ENCODE measurements at regions not wholly inside any gene's neighbourhood (a gene's known extent, or its start where the extent isn't known, plus 50 kb on each side); places are given as distances from the start of the nearest gene placed in this dataset.

GRCh38 chr9:28692012-28692411, 1118.7 kb upstream of the C9orf72 start:
- Histone ChIP-seq H3K27me3 (replicated peaks; ENCODE audit: control insufficient read depth, insufficient read depth, low read length) (no peaks in the 10 kb centered on the region), H3K4me1 (ENCODE audit: control insufficient read depth, insufficient read depth, low read length) (no peaks in the 10 kb centered on the region), H3K4me3 (ENCODE audit: low read length) (no peak overlapping the region), H3K9ac (ENCODE audit: low read length) (no peak overlapping the region), H3K36me3 (ENCODE audit: control insufficient read depth, insufficient read depth, low read length, severe bottlenecking) (no peaks in the 10 kb centered on the region), H3K9me3 (ENCODE audit: control insufficient read depth, low read length) (no peaks in the 10 kb centered on the region)
- no peak for DNase-seq (ENCODE audit: low read depth)

DNA sequence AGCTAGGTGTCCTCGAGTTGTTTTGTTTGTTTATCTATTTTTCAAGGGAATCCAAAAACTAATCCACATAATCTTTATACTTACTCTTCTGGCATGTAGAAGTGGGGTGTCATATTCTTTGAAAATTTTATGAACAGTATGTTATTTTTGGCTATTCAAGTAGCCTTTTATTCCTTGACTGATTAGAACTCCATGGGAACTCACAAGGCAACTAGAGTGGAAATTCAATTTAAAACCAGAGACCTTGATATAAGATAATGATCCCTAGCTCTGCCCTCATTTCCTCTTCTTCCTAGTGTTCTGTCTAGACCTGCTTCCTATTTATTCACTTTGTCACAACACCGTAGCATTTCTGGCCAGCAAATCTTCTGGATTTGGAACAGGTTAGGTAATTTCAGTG, 1123.7 kb upstream of the C9orf72 start:
- no peaks in the 10 kb centered on the region for H3K36me3 ChIP-seq (ENCODE audit: control insufficient read depth, insufficient read depth, low read length, severe bottlenecking)
- no peak overlapping the region for H3K9ac ChIP-seq (ENCODE audit: low read length)
- H3K4me1 ChIP-seq (ENCODE audit: control insufficient read depth, insufficient read depth, low read length): no peaks in the 10 kb centered on the region
- peaks cover 15% of the 10 kb centered on the region for H3K9me3 ChIP-seq (ENCODE audit: control insufficient read depth, low read length)
- no peaks in the 10 kb centered on the region for H3K27me3 ChIP-seq (replicated peaks; ENCODE audit: control insufficient read depth, insufficient read depth, low read length)
- no peak overlapping the region for H3K4me3 ChIP-seq (ENCODE audit: low read length)
- DNase-seq (ENCODE audit: low read depth): no peak

GRCh38 chr9:28699632-28700031, 1126.4 kb upstream of the C9orf72 start:
- Histone ChIP-seq H3K4me1 (ENCODE audit: control insufficient read depth, insufficient read depth, low read length) (no peaks in the 10 kb centered on the region), H3K9me3 (ENCODE audit: control insufficient read depth, low read length) (peaks cover 18% of the 10 kb centered on the region), H3K36me3 (ENCODE audit: control insufficient read depth, insufficient read depth, low read length, severe bottlenecking) (no peaks in the 10 kb centered on the region), H3K4me3 (ENCODE audit: low read length) (no peak overlapping the region), H3K9ac (ENCODE audit: low read length) (no peak overlapping the region), H3K27me3 (replicated peaks; ENCODE audit: control insufficient read depth, insufficient read depth, low read length) (no peaks in the 10 kb centered on the region)
- DNase-seq (ENCODE audit: low read depth): no peak

DNA sequence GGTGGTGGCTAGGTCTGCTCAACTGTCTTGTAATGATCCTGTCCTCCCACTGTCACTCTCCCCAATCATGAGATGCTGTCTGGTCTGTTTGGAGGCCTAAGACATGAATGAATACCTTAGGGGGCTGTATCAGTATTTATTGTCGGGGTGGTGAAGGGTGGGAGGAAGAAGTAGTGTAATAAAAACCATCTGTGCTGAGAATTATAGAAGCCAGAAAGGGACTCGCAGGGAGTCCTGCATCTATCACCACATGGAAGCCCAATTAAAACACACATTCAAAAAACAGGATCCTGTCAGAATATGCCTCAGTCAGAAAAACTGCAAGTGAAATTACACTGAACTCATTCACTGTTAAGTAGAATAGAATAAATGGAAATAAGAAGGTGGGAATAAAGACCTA, 1134.3 kb upstream of the C9orf72 start:
- no peaks in the 10 kb centered on the region for H3K4me1 ChIP-seq (ENCODE audit: control insufficient read depth, insufficient read depth, low read length)
- H3K27me3 ChIP-seq (replicated peaks; ENCODE audit: control insufficient read depth, insufficient read depth, low read length): no peaks in the 10 kb centered on the region
- no peak overlapping the region for H3K9ac ChIP-seq (ENCODE audit: low read length)
- DNase-seq (ENCODE audit: low read depth): no peak
- no peak overlapping the region for H3K4me3 ChIP-seq (ENCODE audit: low read length)
- H3K36me3 ChIP-seq (ENCODE audit: control insufficient read depth, insufficient read depth, low read length, severe bottlenecking): no peaks in the 10 kb centered on the region
- no peaks in the 10 kb centered on the region for H3K9me3 ChIP-seq (ENCODE audit: control insufficient read depth, low read length)

DNA sequence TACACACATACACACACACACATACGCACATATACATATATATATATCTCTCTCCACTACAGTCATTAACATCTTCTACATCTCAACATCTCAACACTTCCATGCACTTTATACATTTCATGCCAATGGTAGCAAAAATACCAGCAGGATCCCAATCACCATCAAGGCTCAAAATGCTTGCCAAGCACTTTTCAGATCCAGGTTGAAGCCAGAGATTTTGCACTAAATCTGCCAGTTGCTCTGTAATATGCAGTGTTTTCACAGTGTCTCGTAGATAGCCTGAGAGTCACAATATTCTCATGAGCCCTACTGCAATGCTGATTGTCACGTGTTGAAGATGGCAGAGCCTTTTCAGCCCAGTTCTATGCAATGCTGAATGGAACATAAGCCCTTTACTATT, 1140.9 kb upstream of the C9orf72 start:
- Histone ChIP-seq H3K27me3 (replicated peaks; ENCODE audit: control insufficient read depth, insufficient read depth, low read length) (no peaks in the 10 kb centered on the region), H3K4me1 (ENCODE audit: control insufficient read depth, insufficient read depth, low read length) (no peaks in the 10 kb centered on the region)

GRCh38 chr9:28718226-28718625, 1144.9 kb upstream of the C9orf72 start:
- Histone ChIP-seq H3K27me3 (replicated peaks; ENCODE audit: control insufficient read depth, insufficient read depth, low read length) (no peaks in the 10 kb centered on the region), H3K9me3 (ENCODE audit: control insufficient read depth, low read length) (no peaks in the 10 kb centered on the region), H3K36me3 (ENCODE audit: control insufficient read depth, insufficient read depth, low read length, severe bottlenecking) (no peaks in the 10 kb centered on the region), H3K4me1 (ENCODE audit: control insufficient read depth, insufficient read depth, low read length) (no peaks in the 10 kb centered on the region), H3K9ac (ENCODE audit: low read length) (no peak overlapping the region), H3K4me3 (ENCODE audit: low read length) (no peak overlapping the region)
- no peak for DNase-seq (ENCODE audit: low read depth)

More for the DNA sequence above, 1140.9 kb upstream of the C9orf72 start:
- Histone ChIP-seq H3K9me3 (ENCODE audit: control insufficient read depth, low read length) (no peaks in the 10 kb centered on the region), H3K9ac (ENCODE audit: low read length) (no peak overlapping the region), H3K36me3 (ENCODE audit: control insufficient read depth, insufficient read depth, low read length, severe bottlenecking) (no peaks in the 10 kb centered on the region), H3K4me3 (ENCODE audit: low read length) (no peak overlapping the region)
- no peak for DNase-seq (ENCODE audit: low read depth)

- no peak for DNase-seq (ENCODE audit: low read depth)
- no peaks in the 10 kb centered on the region for H3K9me3 ChIP-seq (ENCODE audit: control insufficient read depth, low read length)
- H3K4me1 ChIP-seq (ENCODE audit: control insufficient read depth, insufficient read depth, low read length): no peaks in the 10 kb centered on the region
- no peaks in the 10 kb centered on the region for H3K27me3 ChIP-seq (replicated peaks; ENCODE audit: control insufficient read depth, insufficient read depth, low read length)
- no peak overlapping the region for H3K9ac ChIP-seq (ENCODE audit: low read length)
- no peak overlapping the region for H3K4me3 ChIP-seq (ENCODE audit: low read length)
- H3K36me3 ChIP-seq (ENCODE audit: control insufficient read depth, insufficient read depth, low read length, severe bottlenecking): no peaks in the 10 kb centered on the region
These were observed 1147.5 kb upstream of the C9orf72 start for GRCh38 chr9:28720746-28721145.

GRCh38 chr9:28730111-28730510, 1156.8 kb upstream of the C9orf72 start:
- no peaks in the 10 kb centered on the region for H3K27me3 ChIP-seq (replicated peaks; ENCODE audit: control insufficient read depth, insufficient read depth, low read length)
- no peak for DNase-seq (ENCODE audit: low read depth)
- H3K9ac ChIP-seq (ENCODE audit: low read length): no peak overlapping the region
- H3K9me3 ChIP-seq (ENCODE audit: control insufficient read depth, low read length): no peaks in the 10 kb centered on the region
- no peak overlapping the region for H3K4me3 ChIP-seq (ENCODE audit: low read length)
- H3K4me1 ChIP-seq (ENCODE audit: control insufficient read depth, insufficient read depth, low read length): no peaks in the 10 kb centered on the region
- no peaks in the 10 kb centered on the region for H3K36me3 ChIP-seq (ENCODE audit: control insufficient read depth, insufficient read depth, low read length, severe bottlenecking)

DNA sequence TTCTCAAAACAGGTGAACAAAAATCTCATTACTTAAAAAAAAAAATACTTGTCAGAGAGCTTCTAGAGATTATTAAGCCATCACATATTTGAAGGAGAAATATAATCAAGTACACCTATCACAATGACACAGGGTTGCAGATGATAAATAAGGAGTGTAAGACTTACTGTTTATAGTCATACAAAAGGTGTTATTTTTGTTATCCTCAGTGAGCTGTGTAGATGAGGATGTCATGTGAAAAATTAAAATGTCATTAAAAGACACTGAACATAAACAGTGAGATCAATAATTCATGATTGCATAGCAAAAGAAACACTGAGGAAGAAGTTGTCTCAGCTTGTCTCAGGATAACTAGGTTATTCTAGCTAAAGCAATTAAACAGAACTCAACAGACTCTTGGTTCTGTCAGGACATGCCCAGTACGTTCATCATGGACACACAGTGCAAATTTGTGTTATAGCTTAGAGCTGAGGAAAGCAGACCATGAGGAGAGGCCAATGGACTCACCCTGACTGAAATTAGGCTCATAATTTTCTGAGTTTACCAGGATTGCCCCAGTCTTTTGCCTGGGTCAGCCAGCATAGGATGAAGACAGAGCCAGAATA, 1162.6 kb upstream of the C9orf72 start:
- no peak overlapping the region for H3K9ac ChIP-seq (ENCODE audit: low read length)
- H3K9me3 ChIP-seq (ENCODE audit: control insufficient read depth, low read length): no peaks in the 10 kb centered on the region
- DNase-seq (ENCODE audit: low read depth): no peak
- H3K4me1 ChIP-seq (ENCODE audit: control insufficient read depth, insufficient read depth, low read length): no peaks in the 10 kb centered on the region
- H3K27me3 ChIP-seq (replicated peaks; ENCODE audit: control insufficient read depth, insufficient read depth, low read length): no peaks in the 10 kb centered on the region
- H3K4me3 ChIP-seq (ENCODE audit: low read length): no peak overlapping the region
- no peaks in the 10 kb centered on the region for H3K36me3 ChIP-seq (ENCODE audit: control insufficient read depth, insufficient read depth, low read length, severe bottlenecking)

DNA sequence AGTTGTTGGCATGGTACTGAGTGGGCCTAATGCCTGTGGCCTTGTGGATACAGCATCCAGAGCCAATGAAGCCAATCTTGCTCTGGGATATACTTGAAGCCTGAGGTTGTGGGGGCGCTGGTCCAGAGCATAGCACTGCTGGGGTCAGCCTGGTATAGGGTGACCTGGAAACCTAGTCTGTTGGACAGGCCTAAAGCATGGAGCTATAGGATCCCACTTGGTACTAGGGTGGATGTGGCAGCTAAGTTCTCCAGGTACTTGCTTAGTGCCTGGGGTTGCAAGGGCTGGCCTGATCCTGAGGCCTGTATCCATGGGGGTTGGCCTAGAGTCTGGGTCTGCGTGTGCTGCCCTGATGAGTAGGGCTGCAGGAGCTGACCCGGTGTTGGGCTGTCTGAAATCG, 1168.2 kb upstream of the C9orf72 start:
- no peak overlapping the region for H3K9ac ChIP-seq (ENCODE audit: low read length)
- H3K36me3 ChIP-seq (ENCODE audit: control insufficient read depth, insufficient read depth, low read length, severe bottlenecking): no peaks in the 10 kb centered on the region
- no peak overlapping the region for H3K4me3 ChIP-seq (ENCODE audit: low read length)
- no peaks in the 10 kb centered on the region for H3K4me1 ChIP-seq (ENCODE audit: control insufficient read depth, insufficient read depth, low read length)
- no peaks in the 10 kb centered on the region for H3K27me3 ChIP-seq (replicated peaks; ENCODE audit: control insufficient read depth, insufficient read depth, low read length)
- H3K9me3 ChIP-seq (ENCODE audit: control insufficient read depth, low read length): peaks cover 6% of the 10 kb centered on the region
- DNase-seq (ENCODE audit: low read depth): no peak

- Histone ChIP-seq H3K4me3 (ENCODE audit: low read length) (no peak overlapping the region), H3K36me3 (ENCODE audit: control insufficient read depth, insufficient read depth, low read length, severe bottlenecking) (no peaks in the 10 kb centered on the region), H3K9ac (ENCODE audit: low read length) (no peak overlapping the region), H3K9me3 (ENCODE audit: control insufficient read depth, low read length) (peaks cover 6% of the 10 kb centered on the region), H3K4me1 (ENCODE audit: control insufficient read depth, insufficient read depth, low read length) (no peaks in the 10 kb centered on the region), H3K27me3 (replicated peaks; ENCODE audit: control insufficient read depth, insufficient read depth, low read length) (no peaks in the 10 kb centered on the region)
- no peak for DNase-seq (ENCODE audit: low read depth)
These were observed 1174.2 kb upstream of the C9orf72 start for GRCh38 chr9:28747351-28747985.

DNA sequence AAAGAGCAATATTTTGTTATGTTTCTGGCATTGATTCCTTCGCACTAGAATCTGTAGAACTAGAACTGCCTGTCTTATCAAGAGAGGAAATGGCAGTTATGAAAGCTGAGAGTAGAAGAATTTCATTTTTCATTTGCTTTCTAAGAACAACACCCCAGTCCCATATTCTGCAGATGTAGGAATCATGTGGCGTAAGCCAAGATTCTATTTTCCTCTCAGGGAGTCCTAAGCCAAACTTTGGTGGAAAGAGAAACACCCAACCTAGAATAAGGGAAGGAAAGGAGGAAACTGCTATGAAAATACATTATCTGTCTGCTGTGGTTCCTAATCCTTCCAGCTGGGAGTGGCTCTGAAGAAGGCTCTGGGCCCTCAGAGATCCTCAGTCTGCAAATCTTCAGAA, 1176.9 kb upstream of the C9orf72 start:
- no peaks in the 10 kb centered on the region for H3K36me3 ChIP-seq (ENCODE audit: control insufficient read depth, insufficient read depth, low read length, severe bottlenecking)
- no peaks in the 10 kb centered on the region for H3K4me1 ChIP-seq (ENCODE audit: control insufficient read depth, insufficient read depth, low read length)
- DNase-seq (ENCODE audit: low read depth): no peak
- H3K27me3 ChIP-seq (replicated peaks; ENCODE audit: control insufficient read depth, insufficient read depth, low read length): no peaks in the 10 kb centered on the region
- H3K9ac ChIP-seq (ENCODE audit: low read length): no peak overlapping the region
- no peaks in the 10 kb centered on the region for H3K9me3 ChIP-seq (ENCODE audit: control insufficient read depth, low read length)
- H3K4me3 ChIP-seq (ENCODE audit: low read length): no peak overlapping the region

All from adipocyte (in vitro differentiated cells).